GM23338 (cell line): ENCODE measurements at regions not wholly inside any gene's neighbourhood (a gene's known extent, or its start where the extent isn't known, plus 50 kb on each side); places are given as distances from the start of the nearest gene placed in this dataset.

Experiments
- ATAC-seq: fragments of 200-7000 bp; cut with Tn5 transposase; 3 replicates; pipeline ENCODE4 v1.9.1; 2020
- DNase-seq: peaks from one replicate; pipeline ENCODE4 v3.0.0-alpha.2; 2015; ENCODE audit warnings: low spot score
- H2AFZ ChIP-seq: fragments of 200-600 bp; sonication (generic); 2 replicates; pipeline ENCODE4 v1.8.0; 2016; ENCODE audit warnings: antibody characterized with exemption, mild to moderate bottlenecking, moderate library complexity
- H3F3A ChIP-seq: fragments of 200-600 bp; sonication (generic); replicated peaks from 2 replicates; pipeline ENCODE4 v1.8.0; 2017; ENCODE audit warnings: antibody characterized with exemption, mixed run types, low read depth
- H3K27ac ChIP-seq: fragments of 200-600 bp; sonication (generic); 2 replicates; pipeline ENCODE4 v1.6.1; 2016; ENCODE audit warnings: low read depth
- H3K27me3 ChIP-seq: fragments of 200-600 bp; sonication (generic); 2 replicates; pipeline ENCODE4 v1.8.0; 2016; ENCODE audit warnings: mild to moderate bottlenecking, mixed run types, moderate library complexity; ENCODE audit not compliant: insufficient read depth
- H3K36me3 ChIP-seq: fragments of 200-600 bp; sonication (generic); 2 replicates; pipeline ENCODE4 v1.8.0; 2016; ENCODE audit warnings: mild to moderate bottlenecking; ENCODE audit not compliant: insufficient read depth
- H3K4me1 ChIP-seq: fragments of 200-600 bp; sonication (generic); 2 replicates; pipeline ENCODE4 v1.8.0; 2016; ENCODE audit warnings: mild to moderate bottlenecking, moderate library complexity; ENCODE audit not compliant: insufficient read depth
- H3K4me2 ChIP-seq: fragments of 200-600 bp; sonication (generic); 2 replicates; pipeline ENCODE4 v1.7.1; 2017; ENCODE audit warnings: mixed run types
- H3K4me3 ChIP-seq: fragments of 200-600 bp; sonication (generic); 2 replicates; pipeline ENCODE4 v1.6.1; 2016; ENCODE audit warnings: mixed run types
- H3K79me2 ChIP-seq: fragments of 200-600 bp; sonication (generic); replicated peaks from 2 replicates; pipeline ENCODE4 v1.8.0; 2017; ENCODE audit warnings: mild to moderate bottlenecking; ENCODE audit not compliant: insufficient read depth
- H3K9me2 ChIP-seq: fragments of 200-600 bp; sonication (generic); 2 replicates; pipeline ENCODE4 v1.8.0; 2017; ENCODE audit not compliant: insufficient read depth
- H4K20me1 ChIP-seq: fragments of 200-600 bp; sonication (generic); replicated peaks from 2 replicates; pipeline ENCODE4 v1.8.0; 2017; ENCODE audit warnings: mild to moderate bottlenecking; ENCODE audit not compliant: insufficient read depth
- H3K27ac Mint-ChIP-seq: 2 replicates; pipeline ENCODE4 v1.8.0; 2020; ENCODE audit warnings: inconsistent platforms, mild to moderate bottlenecking, moderate library complexity, mixed read lengths
- H3K27me3 Mint-ChIP-seq: 3 replicates; pipeline ENCODE4 v1.8.0; 2022; ENCODE audit warnings: low read depth, mild to moderate bottlenecking, moderate library complexity, mixed read lengths, inconsistent platforms; ENCODE audit not compliant: insufficient read depth, poor library complexity
- H3K36me3 Mint-ChIP-seq: 3 replicates; pipeline ENCODE4 v1.8.0; 2021; ENCODE audit warnings: low read depth, mild to moderate bottlenecking, inconsistent platforms, moderate library complexity, mixed read lengths
- H3K4me1 Mint-ChIP-seq: 3 replicates; pipeline ENCODE4 v1.8.0; 2020; ENCODE audit warnings: mild to moderate bottlenecking, inconsistent platforms, mixed read lengths
- H3K4me3 Mint-ChIP-seq: 3 replicates; pipeline ENCODE4 v1.8.0; 2021; ENCODE audit warnings: moderate library complexity, mild to moderate bottlenecking, inconsistent platforms, mixed read lengths
- H3K9me3 Mint-ChIP-seq: 3 replicates; pipeline ENCODE4 v1.8.0; 2020; ENCODE audit warnings: moderate library complexity, mild to moderate bottlenecking, inconsistent platforms, mixed read lengths
- CREB1 ChIP-seq: fragments of 250-450 bp; sonication (Bioruptor Pico); IDR thresholded peaks from 2 replicates; pipeline ENCODE4 v1.5.0; 2020; ENCODE audit warnings: low read depth, mild to moderate bottlenecking, moderate library complexity
- EZH2 ChIP-seq: fragments of 200-600 bp; sonication (generic); IDR thresholded peaks from one replicate; pipeline ENCODE4 v1.8.0; 2017; ENCODE audit warnings: antibody characterized with exemption, mild to moderate bottlenecking, low read depth; ENCODE audit not compliant: unreplicated experiment
- EZH2phosphoT487 ChIP-seq: fragments of 200-600 bp; sonication (generic); IDR thresholded peaks from one replicate; pipeline ENCODE4 v1.8.1; 2018; ENCODE audit warnings: antibody characterized with exemption; ENCODE audit not compliant: unreplicated experiment
- POLR2AphosphoS5 ChIP-seq: IDR thresholded peaks from 2 replicates; pipeline ENCODE4 v1.6.1; 2016; ENCODE audit warnings: antibody characterized with exemption, low read depth
- REST ChIP-seq: IDR thresholded peaks from one replicate; pipeline ENCODE4 v1.6.1; 2018; ENCODE audit warnings: antibody characterized with exemption; ENCODE audit not compliant: unreplicated experiment
- STAT1 ChIP-seq: IDR thresholded peaks from one replicate; pipeline ENCODE4 v1.6.1; 2016; ENCODE audit warnings: antibody characterized with exemption; ENCODE audit not compliant: unreplicated experiment
- ZNF114 ChIP-seq: fragments of 250-450 bp; sonication (Bioruptor Pico); IDR thresholded peaks from 2 replicates; pipeline ENCODE4 v1.5.0; 2020; ENCODE audit warnings: mild to moderate bottlenecking, moderate library complexity
- ZNF462 ChIP-seq: fragments of 250-450 bp; sonication (Bioruptor Pico); IDR thresholded peaks from 2 replicates; pipeline ENCODE4 v1.5.0; 2020; ENCODE audit warnings: mild to moderate bottlenecking, moderate library complexity

GRCh38 chrX:124690495-124690894 is 344.1 kb downstream of the SH2D1A start:
- Mint-ChIP-seq H3K36me3 (no peaks in the 10 kb centered on the region), H3K9me3 (no peaks in the 10 kb centered on the region), H3K27ac (no peak overlapping the region), H3K27me3 (no peaks in the 10 kb centered on the region), H3K4me3 (no peak overlapping the region), H3K4me1 (no peaks in the 10 kb centered on the region)
- DNase-seq (no peak), ATAC-seq (no peak)
- H3K79me2 ChIP-seq = no peaks in the 10 kb centered on the region
- no peaks in the 10 kb centered on the region for H4K20me1 ChIP-seq
- no peak overlapping the region for H3K27ac ChIP-seq
- no peak for TF ChIP-seq ZNF462
- H3K27me3 ChIP-seq = no peaks in the 10 kb centered on the region
- H3K4me1 ChIP-seq = no peaks in the 10 kb centered on the region
- H3K9me2 ChIP-seq = no peaks in the 10 kb centered on the region
- no peak overlapping the region for H3K4me3 ChIP-seq
- H3F3A ChIP-seq = no peaks in the 10 kb centered on the region
- no peaks in the 10 kb centered on the region for H3K36me3 ChIP-seq
- H3K4me2 ChIP-seq = no peak overlapping the region
- H2AFZ ChIP-seq = no peak overlapping the region

GRCh38 chrX:124699876-124700275 is 353.5 kb downstream of the SH2D1A start:
- H3K4me3 Mint-ChIP-seq = no peak overlapping the region
- no peaks in the 10 kb centered on the region for H3K9me3 Mint-ChIP-seq
- H3K36me3 ChIP-seq = no peaks in the 10 kb centered on the region
- no peaks in the 10 kb centered on the region for H4K20me1 ChIP-seq
- H3K4me3 ChIP-seq = no peak overlapping the region
- ATAC-seq = no peak
- H3K4me1 ChIP-seq = no peaks in the 10 kb centered on the region
- no peaks in the 10 kb centered on the region for H3K9me2 ChIP-seq
- H3F3A ChIP-seq = no peaks in the 10 kb centered on the region
- no peaks in the 10 kb centered on the region for H3K27me3 ChIP-seq
- H2AFZ ChIP-seq = no peak overlapping the region
- H3K36me3 Mint-ChIP-seq = no peaks in the 10 kb centered on the region
- H3K27ac Mint-ChIP-seq = no peak overlapping the region
- H3K27ac ChIP-seq = no peak overlapping the region
- no peaks in the 10 kb centered on the region for H3K27me3 Mint-ChIP-seq
- H3K79me2 ChIP-seq = no peaks in the 10 kb centered on the region
- DNase-seq = no peak
- no peak overlapping the region for H3K4me2 ChIP-seq
- H3K4me1 Mint-ChIP-seq = peaks cover 1% of the 10 kb centered on the region; the same call in 2 of the 3 replicates
- no peak for TF ChIP-seq EZH2phosphoT487
- TF ChIP-seq CREB1 (CRISPR knock-in tag) = no peak
- TF ChIP-seq REST = no peak
- TF ChIP-seq EZH2 = no peak
- no peak for TF ChIP-seq POLR2AphosphoS5
- TF ChIP-seq ZNF114 (CRISPR knock-in tag) = no peak
- no peak for TF ChIP-seq STAT1
